Medulla oblongata (tissue), 1 donor: ENCODE measurements at regions not wholly inside any gene's neighbourhood (a gene's known extent, or its start where the extent isn't known, plus 50 kb on each side); places are given as distances from the start of the nearest gene placed in this dataset.
A peak's percentile ranks its signal among the peaks of the same experiment; 100 is the strongest.

Experiments
- DNase-seq: peaks from one replicate; pipeline ENCODE4 v3.0.0-alpha.2; 2015; ENCODE audit errors: extremely low spot score

DNA sequence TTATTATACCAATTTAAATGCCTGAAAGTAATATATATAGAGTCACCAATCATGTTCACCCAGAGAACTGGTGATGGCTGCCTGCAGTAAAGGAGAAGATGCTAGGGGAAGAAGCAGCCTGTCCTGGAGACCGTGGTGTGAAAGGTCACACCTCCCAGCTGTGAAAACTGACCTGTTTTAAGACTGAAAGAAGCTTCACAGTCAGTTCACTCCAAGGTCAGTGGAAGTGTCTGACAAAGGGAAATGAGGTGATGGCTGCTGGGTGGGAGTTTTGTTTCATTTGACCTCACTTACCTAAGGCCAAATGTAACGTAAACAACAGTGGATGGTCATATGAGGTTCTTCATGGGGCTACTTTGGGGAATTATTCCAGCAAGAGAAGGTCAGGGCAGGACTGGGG, 352.1 kb upstream of the GATB start:
- no peak for DNase-seq

- no peak for DNase-seq
Observed at GRCh38 chr4:152112190-152112589, 351.4 kb upstream of the GATB start.

- DNase-seq = no peak
Observed at GRCh38 chr4:152110780-152111179, 350.0 kb upstream of the GATB start.

DNA sequence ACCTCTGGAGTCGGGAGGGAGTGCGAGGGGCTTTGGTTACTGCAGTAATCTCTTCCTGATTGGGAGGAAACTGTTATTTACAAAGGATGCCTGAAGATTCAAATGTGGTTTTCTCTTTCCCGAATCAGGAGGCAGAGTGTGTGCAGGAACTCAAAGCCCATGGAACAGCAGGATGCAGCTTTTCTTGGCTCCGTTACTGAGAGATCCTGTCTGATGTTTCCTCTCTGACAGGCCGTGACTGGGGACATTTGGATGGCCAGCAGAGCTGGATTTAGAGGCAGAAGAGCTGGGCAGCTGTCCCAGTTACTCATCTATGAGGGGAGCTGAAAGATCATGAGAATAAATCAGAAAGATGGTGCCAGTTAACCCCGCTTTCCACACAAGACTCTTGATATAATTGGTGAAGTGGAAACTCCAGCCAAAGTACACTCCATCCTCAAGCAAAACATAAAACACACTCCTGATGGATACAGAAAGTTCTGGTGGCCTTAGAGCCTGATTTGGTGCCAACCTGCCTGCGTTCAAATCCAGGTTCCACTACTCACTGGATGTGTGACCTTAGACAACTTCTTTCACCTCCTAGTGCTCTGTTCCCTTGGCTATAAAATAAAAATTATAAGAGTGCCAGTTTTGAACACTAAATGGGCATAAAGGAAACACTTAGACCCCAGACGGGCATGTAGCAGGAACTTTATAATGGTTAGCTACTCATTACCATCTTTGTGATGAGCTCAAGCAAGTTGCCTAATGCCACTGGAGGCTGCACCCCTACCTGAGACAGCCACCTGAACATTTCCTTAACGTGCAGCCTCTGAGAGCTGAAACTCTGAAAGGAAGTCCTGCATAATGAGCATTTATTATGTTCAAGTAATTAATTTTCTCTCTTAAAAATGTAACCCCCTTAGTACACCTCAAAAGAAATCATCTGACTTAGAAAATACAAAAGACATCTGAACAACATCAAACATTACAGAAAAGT, 349.0 kb upstream of the GATB start:
- DNase-seq = peak; percentile 50

DNA sequence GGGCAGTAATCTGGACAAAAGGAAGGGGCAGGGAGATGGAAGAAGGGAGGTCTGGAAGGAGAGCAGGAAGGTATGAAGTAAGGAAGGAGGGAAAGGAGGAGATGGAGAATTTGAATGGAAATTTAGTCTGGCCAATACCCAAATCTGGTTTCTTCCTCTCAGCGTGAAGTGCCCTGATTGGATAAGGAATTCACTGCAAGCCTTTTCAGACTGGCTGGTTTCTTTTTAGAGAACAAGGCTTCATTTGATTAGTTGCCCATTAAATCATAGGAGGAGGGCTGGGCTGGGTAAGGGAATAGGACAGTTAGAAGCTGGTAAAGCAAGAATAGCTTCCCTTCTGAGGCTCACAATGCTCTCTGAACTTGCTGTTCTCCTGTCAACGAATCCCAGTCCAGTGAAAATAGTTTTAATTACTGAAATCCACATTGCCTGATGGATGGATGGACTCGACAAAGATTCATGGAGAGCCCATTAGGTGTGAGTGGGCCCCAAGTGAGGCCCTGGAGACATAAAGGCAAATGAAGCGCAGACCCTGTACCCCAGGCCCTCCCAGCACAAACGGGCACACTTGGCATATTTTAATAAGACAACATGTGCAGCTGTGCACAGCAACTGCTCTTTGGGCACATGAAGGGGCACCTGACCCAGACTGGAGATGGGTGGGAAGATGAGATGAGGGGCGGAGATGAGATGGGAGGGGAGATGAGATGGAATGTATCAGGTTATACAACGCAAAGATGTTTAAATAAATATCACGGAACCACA, 347.1 kb upstream of the GATB start:
- DNase-seq = peak; percentile 45

DNA sequence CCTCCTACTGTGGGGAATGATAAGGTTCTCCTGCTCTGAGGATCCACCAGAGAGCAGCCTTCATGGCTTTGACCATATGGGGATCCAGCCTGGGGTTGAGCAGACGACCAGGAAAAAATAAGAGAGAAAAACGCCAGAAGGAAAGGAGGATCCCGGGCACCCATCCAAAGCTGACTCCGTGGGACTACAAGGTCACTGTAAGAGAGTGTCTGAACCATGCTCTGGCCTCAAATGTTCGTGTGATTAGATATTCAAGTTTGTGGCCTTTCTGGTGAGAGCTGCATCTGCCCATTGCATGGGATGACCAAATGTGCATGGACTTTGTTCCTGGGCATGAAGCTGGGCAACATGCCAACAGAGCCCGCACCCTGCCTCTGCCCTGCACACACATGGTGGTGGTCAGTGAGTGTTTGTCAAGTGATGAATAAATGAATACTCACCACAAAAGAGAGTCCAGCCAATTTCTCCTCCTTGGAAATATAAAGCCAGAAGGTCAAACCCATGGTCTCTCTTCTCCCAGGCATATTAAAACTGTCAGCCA, 346.0 kb upstream of the GATB start:
- DNase-seq = no peak

- peak; percentile 54 for DNase-seq
Observed at GRCh38 chr4:152106113-152106763, 345.4 kb upstream of the GATB start.

- no peak for DNase-seq
Observed at GRCh38 chr4:152104901-152105357, 344.1 kb upstream of the GATB start.

DNA sequence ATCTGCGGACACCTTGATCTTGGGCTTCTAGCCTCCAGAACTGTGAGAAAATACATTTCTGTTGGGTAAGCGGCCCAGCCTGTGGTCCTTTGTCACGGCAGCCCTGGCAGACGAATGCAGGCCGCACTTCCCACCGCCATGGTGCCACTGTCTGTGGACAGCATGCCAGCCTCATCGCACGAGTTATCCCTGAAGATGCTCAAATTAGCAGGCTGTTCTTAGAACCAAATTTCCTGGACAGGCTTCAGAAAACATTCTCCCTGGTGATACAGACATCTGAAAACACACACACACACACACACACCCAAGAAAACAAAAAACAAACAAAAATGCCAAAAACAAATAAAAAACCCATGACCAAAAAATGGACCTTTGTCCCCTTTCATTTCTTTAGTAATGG, 343.5 kb upstream of the GATB start:
- DNase-seq = no peak

- no peak for DNase-seq
Observed at GRCh38 chr4:152103181-152103901, 342.5 kb upstream of the GATB start.

DNA sequence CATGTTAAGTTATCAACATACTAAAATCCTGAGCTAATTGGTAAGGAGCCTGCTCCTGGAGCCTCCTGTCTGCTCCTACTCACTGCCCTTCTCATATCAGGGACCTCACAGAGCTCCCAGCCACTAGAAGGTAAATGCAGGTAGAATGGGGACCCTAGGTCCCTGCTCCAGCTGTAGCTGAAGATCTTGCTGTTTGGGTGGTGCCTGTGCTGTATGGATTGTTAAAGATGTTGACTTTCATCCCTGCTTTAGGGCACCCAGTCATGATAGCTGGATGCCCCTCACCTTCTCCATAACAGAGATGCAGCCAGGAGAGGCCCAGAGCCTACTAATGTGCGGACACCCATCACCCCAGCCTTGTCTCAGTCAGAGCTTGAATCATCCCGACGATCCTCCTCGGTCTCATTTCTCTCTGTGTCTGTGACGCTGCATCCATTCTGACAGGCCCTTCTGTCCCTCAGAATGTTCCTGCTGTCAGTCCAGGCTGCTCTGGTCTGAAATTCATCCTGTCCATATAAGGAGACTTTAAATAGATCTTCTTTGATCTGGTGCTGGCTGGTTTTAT, 341.7 kb upstream of the GATB start:
- no peak for DNase-seq

DNA sequence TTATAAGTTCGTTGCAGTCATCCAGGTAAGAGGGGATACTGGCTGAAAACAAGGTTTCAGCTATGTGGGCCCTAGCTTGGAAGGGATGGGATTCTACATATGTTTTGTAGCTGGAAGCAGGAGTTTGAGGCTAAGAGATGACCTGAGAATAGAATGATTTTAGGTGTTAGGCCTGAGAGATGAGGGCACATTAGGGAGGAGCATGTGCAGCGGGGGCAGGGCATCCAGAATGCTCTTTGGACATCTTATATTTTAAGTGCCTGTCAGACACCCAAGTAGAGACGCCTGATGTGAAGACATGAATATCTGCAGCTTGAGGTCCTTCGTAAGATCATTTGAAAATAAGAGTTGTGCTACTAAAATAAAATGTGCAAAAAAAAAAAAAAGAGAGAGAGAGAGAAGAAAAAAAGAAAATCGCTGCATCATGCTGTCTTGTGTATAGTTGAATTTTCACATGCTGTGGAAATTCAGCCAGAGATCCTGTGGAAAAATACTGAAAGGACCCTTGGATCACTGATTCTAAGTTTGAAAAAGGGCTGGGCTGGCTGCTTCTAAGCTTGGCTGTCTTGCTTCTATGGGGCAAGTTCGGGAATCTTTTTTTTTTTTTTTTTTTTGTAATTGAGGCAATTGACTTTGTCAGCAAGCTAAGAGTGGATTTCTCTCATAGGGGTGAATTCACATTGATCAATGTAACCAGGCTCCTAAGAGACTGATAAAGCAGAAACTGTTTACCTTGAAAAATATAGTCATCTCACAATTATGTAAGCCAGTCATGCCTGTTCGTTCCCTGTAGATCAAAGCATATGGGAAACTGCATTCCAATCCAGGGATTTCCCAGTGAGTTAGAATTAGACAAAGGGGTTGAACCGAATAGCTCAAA, 341.0 kb upstream of the GATB start:
- DNase-seq = peak; percentile 44

DNA sequence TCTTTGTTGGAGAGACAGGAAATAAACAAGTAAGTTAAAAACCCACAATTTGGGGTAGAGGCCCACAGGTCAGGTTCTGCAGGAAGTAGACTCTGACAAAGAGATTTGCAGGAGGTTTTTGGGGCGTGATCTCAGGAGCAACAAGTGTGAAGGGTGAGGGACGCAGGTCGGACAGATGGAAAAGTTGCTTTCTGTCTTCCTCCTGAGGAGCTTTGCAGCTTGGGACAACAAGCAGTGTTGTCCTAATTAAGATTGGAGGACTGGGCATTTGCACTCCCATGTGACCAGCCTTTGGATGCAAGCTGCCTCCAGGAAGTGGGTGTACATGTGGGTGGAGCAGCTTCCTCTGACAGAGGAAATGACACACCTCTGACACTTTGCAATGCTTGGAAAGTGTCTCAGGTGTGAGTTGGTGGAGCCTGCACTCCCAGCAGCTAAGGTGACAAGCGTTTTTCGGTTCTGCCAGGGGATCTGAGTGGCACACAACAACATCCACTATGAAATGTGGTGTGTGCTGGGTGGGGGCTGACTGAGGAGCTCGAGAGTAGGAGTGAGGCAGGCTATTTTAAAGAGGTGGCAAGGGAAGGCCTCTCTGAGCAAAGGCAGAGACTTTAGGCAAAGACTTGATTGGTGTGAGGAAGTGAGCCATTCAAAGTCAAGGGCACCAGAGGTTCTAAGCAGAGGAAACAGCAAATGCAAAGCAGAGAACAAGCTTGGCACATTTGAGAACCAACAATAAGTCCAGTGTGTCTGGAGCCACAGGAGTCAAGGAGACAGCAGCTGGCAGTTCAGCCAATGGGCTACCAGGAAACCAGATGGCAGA, 339.8 kb upstream of the GATB start:
- DNase-seq = peak; percentile 83

DNA sequence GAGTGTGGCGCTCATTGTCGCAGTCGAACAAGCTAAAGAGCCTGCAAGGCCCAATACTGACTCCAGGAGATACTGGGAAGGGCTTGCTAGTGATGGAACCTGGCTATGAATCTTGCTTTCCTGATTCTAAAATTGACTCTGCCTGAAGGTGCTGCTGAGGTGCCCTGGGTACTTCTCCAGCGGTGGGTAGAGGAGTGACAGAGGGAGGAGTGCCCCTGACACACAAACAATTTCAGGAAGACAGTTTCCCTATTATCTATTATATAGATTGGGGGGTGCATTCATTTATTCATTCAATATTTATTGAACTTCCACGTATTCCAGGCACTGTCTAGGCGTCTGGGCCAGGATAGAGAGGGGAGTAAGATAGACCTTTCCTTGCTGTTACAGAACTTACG, 339.2 kb upstream of the GATB start:
- DNase-seq = no peak

- DNase-seq = no peak
Observed at GRCh38 chr4:152099555-152099954, 338.7 kb upstream of the GATB start.

DNA sequence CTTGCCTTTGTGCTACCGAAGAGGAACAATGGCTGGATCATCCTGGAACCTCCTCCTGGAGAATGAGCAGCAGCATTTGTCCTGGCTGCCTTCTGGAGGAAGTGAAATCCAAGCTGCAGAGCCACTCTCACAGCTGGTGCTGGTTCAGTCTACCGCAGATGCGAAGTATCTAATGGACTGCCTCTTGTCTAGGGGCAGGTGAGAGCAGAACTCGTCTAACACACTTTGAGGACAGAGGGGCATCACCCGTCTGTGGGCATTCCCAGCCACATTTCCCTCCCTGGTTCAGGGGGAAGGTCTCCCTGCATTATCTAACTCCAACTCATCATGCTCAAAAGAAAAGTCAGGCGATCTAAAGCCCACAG, 338.2 kb upstream of the GATB start:
- DNase-seq = no peak

- DNase-seq = no peak
Observed at GRCh38 chr4:152098365-152099060, 337.7 kb upstream of the GATB start.

DNA sequence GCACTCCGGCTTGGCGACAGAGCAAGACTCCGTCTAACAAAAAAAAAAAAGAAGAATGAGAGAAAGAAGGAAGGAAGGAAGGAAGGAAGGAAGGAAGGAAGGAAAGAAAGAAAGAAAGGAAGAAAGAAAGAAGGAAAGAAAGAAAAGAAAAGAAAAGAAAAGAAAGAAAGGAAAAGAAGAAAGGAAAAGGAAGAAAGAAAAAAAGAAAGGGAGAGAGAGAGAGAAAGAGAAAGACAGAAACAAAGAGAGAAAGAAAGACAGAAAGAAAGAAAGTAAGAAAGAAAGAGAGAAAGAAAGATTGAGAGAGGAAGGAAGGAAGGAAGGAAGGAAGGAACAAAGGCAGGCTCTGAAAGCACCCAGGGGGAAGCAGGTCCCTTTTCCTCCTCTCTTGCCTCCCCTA, 336.6 kb upstream of the GATB start:
- no peak for DNase-seq

DNA sequence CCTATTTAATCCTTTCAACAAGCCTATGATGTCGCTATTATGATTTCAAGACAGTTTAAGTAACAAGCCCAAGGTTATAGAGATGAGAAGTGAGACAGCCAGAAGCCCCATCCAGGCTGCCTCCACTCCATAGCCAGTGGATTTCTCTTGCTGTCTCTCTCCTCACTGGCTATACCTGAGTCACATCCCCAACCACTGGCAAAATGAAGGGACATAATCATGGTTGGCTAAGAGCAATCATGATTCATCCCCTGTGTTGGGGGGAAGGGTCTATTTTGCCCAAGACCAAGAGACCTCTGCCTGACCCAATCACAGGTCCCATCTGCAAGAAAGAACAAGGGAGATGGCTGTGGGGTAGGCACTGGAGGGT, 334.9 kb upstream of the GATB start:
- DNase-seq = no peak
